ENCODE measurements at regions not wholly inside any gene's neighbourhood (a gene's known extent, or its start where the extent isn't known, plus 50 kb on each side); places are given as distances from the start of the nearest gene placed in this dataset.
"Not testable (repeated sequence)": the region's sequence is repeated elsewhere in the genome, so short reads cannot be mapped to it uniquely, and the experiment has no call there.

DNA sequence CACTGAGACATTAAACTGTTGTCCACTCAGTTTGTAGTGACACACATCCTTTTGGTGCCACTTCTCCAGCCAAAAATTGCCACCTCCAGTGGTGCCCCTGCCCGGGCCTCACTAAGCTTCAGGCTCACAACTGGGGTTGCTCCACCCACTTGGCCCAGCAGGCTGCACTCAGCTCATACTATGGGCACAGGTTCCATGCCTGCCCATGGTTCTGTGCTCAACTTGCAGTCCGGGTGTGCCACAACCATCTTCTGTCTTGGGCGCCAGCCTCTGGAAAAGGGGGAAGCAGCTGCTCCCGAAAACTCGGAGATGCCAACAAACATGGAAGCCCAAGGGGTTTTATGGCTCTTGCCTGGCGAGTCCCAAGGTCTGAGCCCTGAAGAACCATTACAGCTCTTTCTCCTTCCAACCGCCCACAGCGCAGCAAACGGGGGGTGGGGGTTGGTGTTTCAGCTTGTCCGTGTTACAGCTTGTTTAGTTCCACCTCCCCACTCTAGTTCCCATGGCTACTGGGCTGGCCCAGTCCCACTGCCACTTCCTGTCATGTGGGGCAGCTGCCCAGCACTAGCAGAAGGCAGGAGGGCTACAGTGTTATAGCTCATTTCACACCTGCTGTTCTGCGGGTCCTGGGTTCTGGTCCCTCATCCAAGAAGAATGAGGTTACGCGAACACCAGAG, 998.3 kb downstream of the SLC16A7 start:
- H2AFZ ChIP-seq (ENCODE audit: low read length): no peak overlapping the region
- intact Hi-C loops (cut with micrococcal nuclease; ENCODE audit: unreplicated experiment): no loop called here
- H4K20me1 ChIP-seq (ENCODE audit: insufficient read depth, low read length): no peaks in the 10 kb centered on the region
- POLR2A ChIA-PET: no interaction called here
- H3K9me3 ChIP-seq (ENCODE audit: low read length): no peaks in the 10 kb centered on the region
- H3K36me3 ChIP-seq (ENCODE audit: insufficient read depth, low read length): no peaks in the 10 kb centered on the region
- no peaks in the 10 kb centered on the region for H3K4me1 ChIP-seq (ENCODE audit: insufficient read depth, low read length, poor library complexity, severe bottlenecking)
- no peak overlapping the region for H3K27ac ChIP-seq (ENCODE audit: low read depth, low read length, poor library complexity, severe bottlenecking)
- H3K4me3 ChIP-seq (ENCODE audit: low read depth, low read length, poor library complexity, severe bottlenecking): no peak overlapping the region
- BruUV-seq (replicated peaks): no TSS peak
- no peak for TF ChIP-seq EZH2phosphoT487 (IDR thresholded peaks at IDR 0.05; ENCODE audit: borderline replicate concordance, low read depth, low read length)
- TF ChIP-seq, protein P1, sequence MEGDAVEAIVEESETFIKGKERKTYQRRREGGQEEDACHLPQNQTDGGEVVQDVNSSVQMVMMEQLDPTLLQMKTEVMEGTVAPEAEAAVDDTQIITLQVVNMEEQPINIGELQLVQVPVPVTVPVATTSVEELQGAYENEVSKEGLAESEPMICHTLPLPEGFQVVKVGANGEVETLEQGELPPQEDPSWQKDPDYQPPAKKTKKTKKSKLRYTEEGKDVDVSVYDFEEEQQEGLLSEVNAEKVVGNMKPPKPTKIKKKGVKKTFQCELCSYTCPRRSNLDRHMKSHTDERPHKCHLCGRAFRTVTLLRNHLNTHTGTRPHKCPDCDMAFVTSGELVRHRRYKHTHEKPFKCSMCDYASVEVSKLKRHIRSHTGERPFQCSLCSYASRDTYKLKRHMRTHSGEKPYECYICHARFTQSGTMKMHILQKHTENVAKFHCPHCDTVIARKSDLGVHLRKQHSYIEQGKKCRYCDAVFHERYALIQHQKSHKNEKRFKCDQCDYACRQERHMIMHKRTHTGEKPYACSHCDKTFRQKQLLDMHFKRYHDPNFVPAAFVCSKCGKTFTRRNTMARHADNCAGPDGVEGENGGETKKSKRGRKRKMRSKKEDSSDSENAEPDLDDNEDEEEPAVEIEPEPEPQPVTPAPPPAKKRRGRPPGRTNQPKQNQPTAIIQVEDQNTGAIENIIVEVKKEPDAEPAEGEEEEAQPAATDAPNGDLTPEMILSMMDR (conservative IDR thresholded peaks at IDR 0.05; ENCODE audit: low read length): no peak
- CTCF ChIA-PET (ENCODE audit: unreplicated experiment): no interaction called here
- DNase-seq (ENCODE audit: low spot score): no peak
- no peak overlapping the region for H3K4me2 ChIP-seq (ENCODE audit: low read length)
- H3K79me2 ChIP-seq (ENCODE audit: insufficient read depth, low read depth, low read length): no peaks in the 10 kb centered on the region
- no peaks in the 10 kb centered on the region for H3K9me2 ChIP-seq (ENCODE audit: insufficient read depth, low read length)

DNA sequence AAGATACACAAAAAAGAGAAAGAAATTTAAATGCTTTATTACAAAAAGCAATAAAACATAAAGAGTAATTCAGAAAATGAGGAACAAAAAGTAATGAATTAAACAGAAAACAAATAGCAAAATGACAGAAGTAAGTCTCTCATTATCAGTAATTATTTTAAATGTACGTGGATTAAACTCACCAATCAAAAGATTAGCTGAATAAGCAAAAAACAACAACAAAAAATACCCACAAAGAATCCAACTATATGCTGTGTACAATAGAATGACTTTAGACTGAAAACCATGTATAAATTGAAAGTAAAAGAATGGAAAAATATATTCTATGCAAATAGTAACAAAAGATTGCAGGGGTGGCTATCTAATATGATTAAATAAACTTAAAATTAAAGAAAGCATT, 1006.8 kb downstream of the SLC16A7 start:
- ChIA-PET CTCF (ENCODE audit: unreplicated experiment) (no interaction called here), POLR2A (interaction anchor here (0.6 kb wide), 1 partner anchor 1051 kb away, joined by 3 read pairs; no protein-coding TSS in a partner anchor)
- Histone ChIP-seq H3K79me2 (ENCODE audit: insufficient read depth, low read depth, low read length) (no peaks in the 10 kb centered on the region), H4K20me1 (ENCODE audit: insufficient read depth, low read length) (no peaks in the 10 kb centered on the region), H3K36me3 (ENCODE audit: insufficient read depth, low read length) (no peaks in the 10 kb centered on the region), H3K4me1 (ENCODE audit: insufficient read depth, low read length, poor library complexity, severe bottlenecking) (no peaks in the 10 kb centered on the region), H3K9me3 (ENCODE audit: low read length) (no peaks in the 10 kb centered on the region), H3K27ac (ENCODE audit: low read depth, low read length, poor library complexity, severe bottlenecking) (no peak overlapping the region), H3K4me2 (ENCODE audit: low read length) (no peak overlapping the region), H3K4me3 (ENCODE audit: low read depth, low read length, poor library complexity, severe bottlenecking) (no peak overlapping the region), H2AFZ (ENCODE audit: low read length) (no peak overlapping the region), H3K9me2 (ENCODE audit: insufficient read depth, low read length) (no peaks in the 10 kb centered on the region)
- no peak for TF ChIP-seq EZH2phosphoT487 (IDR thresholded peaks at IDR 0.05; ENCODE audit: borderline replicate concordance, low read depth, low read length)
- TF ChIP-seq, protein P1 (conservative IDR thresholded peaks at IDR 0.05; ENCODE audit: low read length): no peak
- no peak for DNase-seq (ENCODE audit: low spot score)
- intact Hi-C loops (cut with micrococcal nuclease; ENCODE audit: unreplicated experiment): no loop called here
- no TSS peak for BruUV-seq (replicated peaks)

DNA sequence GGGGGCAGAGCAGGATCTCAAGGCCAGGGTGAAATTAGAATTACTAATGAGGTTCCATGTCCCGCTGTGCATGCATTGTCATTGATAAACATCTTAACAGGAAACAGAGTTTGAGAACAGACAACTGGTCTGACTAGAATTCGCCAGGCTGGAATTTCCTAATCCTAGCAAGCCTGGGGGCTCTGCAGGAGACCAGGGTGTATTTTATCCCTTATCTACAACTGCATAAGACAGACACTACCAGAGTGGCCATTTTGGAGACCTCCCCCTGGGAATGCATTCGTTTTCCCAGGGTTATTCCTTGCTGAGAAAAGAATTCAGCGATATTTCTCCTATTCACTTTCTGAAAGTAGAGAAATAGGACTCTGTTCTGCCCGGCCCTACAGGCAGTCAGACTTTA, 1007.6 kb downstream of the SLC16A7 start:
- H3K79me2 ChIP-seq (ENCODE audit: insufficient read depth, low read depth, low read length); H3K9me2 ChIP-seq (ENCODE audit: insufficient read depth, low read length); CTCF ChIA-PET (ENCODE audit: unreplicated experiment); H4K20me1 ChIP-seq (ENCODE audit: insufficient read depth, low read length); BruUV-seq (replicated peaks); intact Hi-C loops (cut with micrococcal nuclease; ENCODE audit: unreplicated experiment); H3K4me3 ChIP-seq (ENCODE audit: low read depth, low read length, poor library complexity, severe bottlenecking); H3K36me3 ChIP-seq (ENCODE audit: insufficient read depth, low read length); H2AFZ ChIP-seq (ENCODE audit: low read length); H3K27ac ChIP-seq (ENCODE audit: low read depth, low read length, poor library complexity, severe bottlenecking); H3K9me3 ChIP-seq (ENCODE audit: low read length); H3K4me1 ChIP-seq (ENCODE audit: insufficient read depth, low read length, poor library complexity, severe bottlenecking); DNase-seq (ENCODE audit: low spot score); H3K4me2 ChIP-seq (ENCODE audit: low read length): not testable (repeated sequence)
- POLR2A ChIA-PET: interaction anchor here (0.6 kb wide), 1 partner anchor 416 kb away, joined by 3 read pairs; no protein-coding TSS in a partner anchor

All from OCI-LY7 (cell line).